Stimulated activated naive CD4-positive, alpha-beta T cell treated with Interleukin-2 at 50 U/mL for 16 hours (primary cell): ENCODE measurements at regions not wholly inside any gene's neighbourhood (a gene's known extent, or its start where the extent isn't known, plus 50 kb on each side); places are given as distances from the start of the nearest gene placed in this dataset.

Experiments used
- DNase-seq: peaks from one replicate; lab custom pipeline; 2025; lab: John Stamatoyannopoulos, UW

DNA sequence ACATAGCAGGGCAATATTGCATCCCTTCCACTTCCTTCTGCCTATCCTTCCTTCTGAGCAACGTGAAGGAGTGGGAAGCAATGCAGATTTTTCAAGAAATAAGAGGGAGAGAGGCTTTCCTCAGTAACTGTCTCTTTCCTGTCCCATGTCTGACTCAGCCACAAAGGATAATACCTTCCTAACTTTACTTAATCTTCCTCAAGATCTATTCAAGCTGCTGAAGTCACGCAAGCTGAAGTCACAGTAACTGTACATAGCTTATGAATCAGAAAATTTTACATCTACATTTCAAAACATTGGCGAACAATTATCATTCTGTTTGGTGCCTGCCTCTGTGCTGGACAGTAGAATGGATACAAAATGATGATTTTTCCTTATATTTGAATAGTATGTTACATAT, 86.4 kb upstream of the POU3F2 start:
- DNase-seq: no peak

DNA sequence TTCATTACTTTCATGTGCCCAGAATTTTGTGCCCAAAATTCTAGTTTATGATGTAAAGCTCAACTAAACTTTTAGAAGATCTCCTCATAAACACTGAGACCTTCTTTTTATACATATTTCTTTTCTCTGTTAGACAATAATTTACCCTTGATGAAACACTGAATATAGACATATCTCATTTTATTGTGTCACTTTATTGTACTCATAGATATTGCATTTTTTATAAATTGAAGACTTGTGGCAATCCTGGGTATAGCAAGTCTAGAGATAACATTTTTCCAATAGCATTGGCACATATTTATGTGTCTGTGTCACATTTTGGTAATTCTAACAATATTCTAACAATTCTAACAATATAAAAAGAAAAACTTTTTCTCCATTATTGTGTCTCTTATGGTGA, 74.9 kb upstream of the POU3F2 start:
- DNase-seq: no peak

- DNase-seq: no peak
Observed at GRCh38 chr6:98764373-98764911, 69.9 kb upstream of the POU3F2 start.

GRCh38 chr6:98769546-98769945, 64.8 kb upstream of the POU3F2 start:
- DNase-seq: no peak

- no peak for DNase-seq
Observed at GRCh38 chr6:98775205-98775604, 59.2 kb upstream of the POU3F2 start.

GRCh38 chr6:98777762-98778161, 56.6 kb upstream of the POU3F2 start:
- no peak for DNase-seq

DNA sequence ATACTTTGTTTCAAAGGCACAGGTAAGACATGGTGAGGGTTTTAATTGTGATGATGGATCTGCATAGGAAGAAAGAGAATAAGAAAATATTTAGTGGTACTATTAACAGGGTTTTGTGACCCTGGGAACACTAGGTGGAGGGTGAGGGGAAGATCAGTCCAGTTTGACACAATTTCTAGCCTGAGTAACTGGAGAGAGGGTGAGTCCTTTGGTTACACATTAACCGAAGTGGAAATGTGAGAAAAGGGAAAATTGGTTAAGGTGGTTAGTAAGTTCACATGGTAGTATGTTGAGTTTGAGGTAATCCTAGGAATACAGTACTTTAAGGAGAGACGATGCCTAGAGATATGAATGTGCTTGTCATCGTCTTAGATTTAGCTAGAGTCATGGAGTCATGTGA, 54.8 kb upstream of the POU3F2 start:
- DNase-seq: no peak

GRCh38 chr6:98782772-98783171, 51.6 kb upstream of the POU3F2 start:
- no peak for DNase-seq

DNA sequence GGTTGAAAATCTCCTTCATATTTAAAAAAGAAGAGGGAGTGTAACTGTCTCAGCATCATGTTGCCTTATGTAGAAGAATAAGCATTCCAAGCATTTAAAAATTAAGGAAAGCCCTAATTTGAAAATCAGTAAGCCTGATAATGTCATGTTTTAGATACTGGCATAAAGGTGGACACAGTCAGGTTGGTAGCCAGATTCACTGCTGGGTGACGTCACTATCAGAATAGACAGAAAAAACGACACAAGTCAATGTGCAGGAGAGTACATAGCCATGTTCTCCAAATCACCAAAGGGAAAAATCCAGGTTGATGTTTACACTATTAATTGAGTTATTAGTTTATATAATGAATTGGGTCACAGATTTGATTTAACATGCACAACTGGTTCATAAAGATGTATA, 50.8 kb upstream of the POU3F2 start:
- no peak for DNase-seq
